Lower lobe of right lung (tissue), 2 donors: ENCODE measurements at regions not wholly inside any gene's neighbourhood (a gene's known extent, or its start where the extent isn't known, plus 50 kb on each side); places are given as distances from the start of the nearest gene placed in this dataset.
"Not testable (repeated sequence)": the region's sequence is repeated elsewhere in the genome, so short reads cannot be mapped to it uniquely, and the experiment has no call there.

Experiments used
- ATAC-seq, 2 donors: fragments of 200-7000 bp; cut with Tn5 transposase; one replicate each; pipeline ENCODE4 v1.9.1; 2020 to 2022; ENCODE audit warnings: mild to moderate bottlenecking in 2 of 2, moderate library complexity in 2 of 2
- DNase-seq: peaks from one replicate; pipeline ENCODE4 v3.0.0-alpha.2; 2020
- H3K27ac ChIP-seq: fragments of 200-600 bp; one replicate; pipeline ENCODE4 v1.8.0; 2022
- H3K27me3 ChIP-seq: fragments of 200-600 bp; one replicate; pipeline ENCODE4 v1.8.0; 2022; ENCODE audit warnings: low read depth
- H3K36me3 ChIP-seq: fragments of 200-600 bp; one replicate; pipeline ENCODE4 v1.8.0; 2022; ENCODE audit warnings: mild to moderate bottlenecking
- H3K4me1 ChIP-seq: fragments of 200-600 bp; one replicate; pipeline ENCODE4 v1.8.0; 2022
- H3K4me3 ChIP-seq: fragments of 200-600 bp; one replicate; pipeline ENCODE4 v1.8.0; 2022; ENCODE audit warnings: mild to moderate bottlenecking
- H3K9me3 ChIP-seq: fragments of 200-600 bp; one replicate; pipeline ENCODE4 v1.8.0; 2022
- CTCF ChIP-seq: fragments of 200-600 bp; IDR thresholded peaks from one replicate; pipeline ENCODE4 v1.8.0; 2022; ENCODE audit warnings: antibody characterized with exemption, mild to moderate bottlenecking
- intact Hi-C: fragments of 100-400 bp; cut with DNase I; formaldehyde crosslinking; loops from one replicate; pipeline ENCODE4 v1.11.0; 2022
- donor health status: DM: no; HTN: yes; CAD: no; lungs with severe emphysema.

GRCh38 chr2:139686205-139686604 lies 906.0 kb upstream of the NXPH2 start:
- no peak for DNase-seq
- no peak overlapping the region for H3K27ac ChIP-seq
- H3K36me3 ChIP-seq = no peaks in the 10 kb centered on the region
- ATAC-seq = no peak
- H3K4me1 ChIP-seq = no peaks in the 10 kb centered on the region
- no peak for TF ChIP-seq CTCF
- no peak overlapping the region for H3K4me3 ChIP-seq
- H3K9me3 ChIP-seq = no peaks in the 10 kb centered on the region
- H3K27me3 ChIP-seq = no peaks in the 10 kb centered on the region
- intact Hi-C loops = no loop called here

GRCh38 chr2:139685090-139685983 lies 905.1 kb upstream of the NXPH2 start:
- Histone ChIP-seq H3K27ac (no peak overlapping the region), H3K9me3 (no peaks in the 10 kb centered on the region), H3K4me3 (no peak overlapping the region), H3K36me3 (no peaks in the 10 kb centered on the region), H3K27me3 (no peaks in the 10 kb centered on the region), H3K4me1 (no peaks in the 10 kb centered on the region)
- DNase-seq (no peak), ATAC-seq (no peak)
- intact Hi-C loops = no loop called here
- TF ChIP-seq CTCF = no peak

- intact Hi-C loops = no loop called here
- no peak for ATAC-seq
Observed at GRCh38 chr2:139684286-139684860, 904.2 kb upstream of the NXPH2 start.

GRCh38 chr2:139674577-139674976 lies 894.4 kb upstream of the NXPH2 start:
- Histone ChIP-seq H3K36me3 (no peaks in the 10 kb centered on the region), H3K4me1 (no peaks in the 10 kb centered on the region), H3K27me3 (no peaks in the 10 kb centered on the region), H3K9me3 (no peaks in the 10 kb centered on the region), H3K4me3 (no peak overlapping the region), H3K27ac (no peak overlapping the region)
- ATAC-seq = no peak
- no peak for TF ChIP-seq CTCF
- intact Hi-C loops = no loop called here
- no peak for DNase-seq

More at GRCh38 chr2:139684286-139684860, 904.2 kb upstream of the NXPH2 start:
- no peak overlapping the region for H3K4me3 ChIP-seq
- H3K27ac ChIP-seq = no peak overlapping the region
- no peak for DNase-seq
- H3K4me1 ChIP-seq = no peaks in the 10 kb centered on the region
- no peaks in the 10 kb centered on the region for H3K27me3 ChIP-seq
- TF ChIP-seq CTCF = no peak
- no peaks in the 10 kb centered on the region for H3K9me3 ChIP-seq
- H3K36me3 ChIP-seq = no peaks in the 10 kb centered on the region

- H3K4me1 ChIP-seq, H3K27ac ChIP-seq, H3K36me3 ChIP-seq, intact Hi-C loops, H3K27me3 ChIP-seq, ATAC-seq, H3K9me3 ChIP-seq, DNase-seq, H3K4me3 ChIP-seq: not testable (repeated sequence)
Observed at GRCh38 chr2:139673447-139673846, 893.3 kb upstream of the NXPH2 start.

- H3K4me1 ChIP-seq = no peaks in the 10 kb centered on the region
- no peak overlapping the region for H3K27ac ChIP-seq
- H3K36me3 ChIP-seq = no peaks in the 10 kb centered on the region
- DNase-seq (no peak), ATAC-seq (no peak)
- intact Hi-C loops = no loop called here
- H3K9me3 ChIP-seq = peaks cover 2% of the 10 kb centered on the region
- no peak overlapping the region for H3K4me3 ChIP-seq
- no peak for TF ChIP-seq CTCF
- H3K27me3 ChIP-seq = no peaks in the 10 kb centered on the region
Observed at GRCh38 chr2:139669675-139670074, 889.5 kb upstream of the NXPH2 start.
